Fibroblast of villous mesenchyme (primary cell): ENCODE measurements at regions not wholly inside any gene's neighbourhood (a gene's known extent, or its start where the extent isn't known, plus 50 kb on each side); places are given as distances from the start of the nearest gene placed in this dataset.
A peak's percentile ranks its signal among the peaks of the same experiment; 100 is the strongest.

Experiments
- DNase-seq: peaks from one replicate; pipeline ENCODE4 v3.0.0-alpha.2; 2010; ENCODE audit warnings: low read depth
- H3K4me3 ChIP-seq: 2 replicates; pipeline ENCODE4 v1.5.1; 2011; ENCODE audit warnings: low read depth, mild to moderate bottlenecking, low read length
- TF ChIP-seq, protein P1 (sequence below): IDR thresholded peaks from 2 replicates; pipeline ENCODE4 v1.5.1; 2012; ENCODE audit warnings: low read depth, mild to moderate bottlenecking, low read length; ENCODE audit not compliant: insufficient read depth

DNA sequence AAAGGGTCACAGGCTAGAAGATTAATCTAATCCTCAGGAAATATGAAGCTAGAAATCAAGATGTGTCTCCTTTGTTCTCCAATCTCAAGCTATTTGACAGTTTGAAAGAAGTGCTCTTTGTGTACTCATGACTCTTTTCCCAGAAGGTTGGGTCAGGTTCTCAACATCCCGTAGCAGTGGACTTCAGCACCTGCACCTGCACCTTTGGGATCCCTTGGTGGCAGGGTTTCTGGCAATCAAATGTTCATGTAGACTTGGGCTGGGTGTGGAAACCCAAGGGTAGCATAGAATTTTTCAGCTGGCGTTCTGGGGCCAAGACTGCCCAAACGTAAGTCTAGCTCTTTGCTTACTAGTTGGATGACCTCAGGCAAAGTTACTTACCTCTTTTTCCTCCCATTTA, 134.4 kb downstream of the ADRA2A start:
- TF ChIP-seq, protein P1, sequence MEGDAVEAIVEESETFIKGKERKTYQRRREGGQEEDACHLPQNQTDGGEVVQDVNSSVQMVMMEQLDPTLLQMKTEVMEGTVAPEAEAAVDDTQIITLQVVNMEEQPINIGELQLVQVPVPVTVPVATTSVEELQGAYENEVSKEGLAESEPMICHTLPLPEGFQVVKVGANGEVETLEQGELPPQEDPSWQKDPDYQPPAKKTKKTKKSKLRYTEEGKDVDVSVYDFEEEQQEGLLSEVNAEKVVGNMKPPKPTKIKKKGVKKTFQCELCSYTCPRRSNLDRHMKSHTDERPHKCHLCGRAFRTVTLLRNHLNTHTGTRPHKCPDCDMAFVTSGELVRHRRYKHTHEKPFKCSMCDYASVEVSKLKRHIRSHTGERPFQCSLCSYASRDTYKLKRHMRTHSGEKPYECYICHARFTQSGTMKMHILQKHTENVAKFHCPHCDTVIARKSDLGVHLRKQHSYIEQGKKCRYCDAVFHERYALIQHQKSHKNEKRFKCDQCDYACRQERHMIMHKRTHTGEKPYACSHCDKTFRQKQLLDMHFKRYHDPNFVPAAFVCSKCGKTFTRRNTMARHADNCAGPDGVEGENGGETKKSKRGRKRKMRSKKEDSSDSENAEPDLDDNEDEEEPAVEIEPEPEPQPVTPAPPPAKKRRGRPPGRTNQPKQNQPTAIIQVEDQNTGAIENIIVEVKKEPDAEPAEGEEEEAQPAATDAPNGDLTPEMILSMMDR = no peak
- H3K4me3 ChIP-seq = no peak overlapping the region
- no peak for DNase-seq

DNA sequence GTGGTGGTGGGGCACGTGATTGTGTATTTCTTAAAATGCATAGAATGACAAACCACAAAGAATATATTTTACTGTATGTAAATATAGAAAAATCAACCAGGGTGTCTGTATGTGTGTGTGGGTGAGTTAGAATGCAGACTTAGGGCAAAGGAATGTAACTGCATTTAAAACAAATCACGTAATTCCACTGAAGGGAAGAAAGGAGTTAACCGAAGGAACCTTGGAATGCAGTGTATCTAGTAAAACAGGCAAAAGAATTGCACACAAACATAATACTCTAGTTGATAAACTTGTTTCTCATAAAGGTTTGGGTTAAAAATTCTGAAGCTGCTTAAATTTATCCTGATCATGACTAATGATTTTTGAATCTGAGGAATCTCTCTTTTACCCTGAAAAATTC, 134.9 kb downstream of the ADRA2A start:
- DNase-seq = peak; percentile 41
- TF ChIP-seq, protein P1 = no peak
- H3K4me3 ChIP-seq = no peak overlapping the region

DNA sequence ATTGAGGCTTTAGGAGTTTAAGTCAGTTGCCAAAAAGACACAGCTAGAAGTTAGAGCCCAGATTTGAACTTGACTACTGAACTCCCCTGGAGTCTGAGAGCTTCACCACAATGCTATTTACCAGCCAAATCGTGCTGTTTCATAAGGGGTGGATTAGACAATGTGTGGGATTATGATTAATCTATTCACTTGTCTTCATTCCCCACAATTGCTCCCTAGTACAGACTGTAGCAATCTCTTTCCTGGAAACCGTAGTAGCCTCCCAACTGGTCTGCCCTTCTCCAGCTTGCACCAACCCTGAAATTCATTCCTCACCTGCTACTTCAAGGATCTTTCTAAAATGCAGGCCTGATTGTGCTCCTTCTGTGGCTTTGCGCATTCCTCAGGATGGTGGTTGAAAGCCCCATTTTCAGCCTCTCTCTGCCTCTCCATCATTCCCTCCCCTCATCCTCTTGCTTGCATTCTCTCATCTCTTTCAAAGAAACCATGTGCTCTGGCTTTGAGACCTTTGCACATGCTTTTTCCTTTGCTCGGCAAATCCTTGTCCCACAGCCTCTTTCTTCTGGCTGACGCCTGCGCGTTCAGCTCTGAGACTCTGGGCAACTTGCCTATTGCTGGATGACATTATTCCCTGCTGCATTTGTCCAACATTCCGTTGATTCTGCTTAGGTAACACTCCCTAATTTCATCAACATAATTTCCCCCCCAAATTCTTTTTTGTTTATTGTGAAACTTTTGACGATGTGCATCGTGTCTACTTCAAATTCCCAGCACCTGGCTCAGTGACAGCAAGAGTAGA, 145.1 kb downstream of the ADRA2A start:
- no peak for DNase-seq
- no peak overlapping the region for H3K4me3 ChIP-seq
- TF ChIP-seq, protein P1 = no peak

DNA sequence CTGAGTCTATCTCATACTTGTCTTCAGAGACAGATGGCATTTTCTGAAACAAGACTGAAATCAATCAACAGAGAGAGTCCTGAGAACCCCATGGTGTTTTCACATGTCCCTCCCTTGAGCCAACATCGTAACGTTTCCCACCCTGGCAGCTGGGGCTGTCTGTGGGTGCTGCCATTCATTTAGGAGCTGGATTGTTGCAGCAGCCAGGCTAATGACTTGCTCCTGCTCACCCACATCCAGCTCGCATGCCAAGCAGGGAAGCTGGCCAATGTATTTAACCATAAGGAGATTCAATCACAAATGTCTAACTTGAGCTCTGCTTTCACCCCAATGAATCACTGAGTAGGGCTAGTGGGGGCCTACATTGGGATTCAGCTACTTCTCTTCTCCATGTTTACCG, 146.1 kb downstream of the ADRA2A start:
- no peak overlapping the region for H3K4me3 ChIP-seq
- no peak for DNase-seq

DNA sequence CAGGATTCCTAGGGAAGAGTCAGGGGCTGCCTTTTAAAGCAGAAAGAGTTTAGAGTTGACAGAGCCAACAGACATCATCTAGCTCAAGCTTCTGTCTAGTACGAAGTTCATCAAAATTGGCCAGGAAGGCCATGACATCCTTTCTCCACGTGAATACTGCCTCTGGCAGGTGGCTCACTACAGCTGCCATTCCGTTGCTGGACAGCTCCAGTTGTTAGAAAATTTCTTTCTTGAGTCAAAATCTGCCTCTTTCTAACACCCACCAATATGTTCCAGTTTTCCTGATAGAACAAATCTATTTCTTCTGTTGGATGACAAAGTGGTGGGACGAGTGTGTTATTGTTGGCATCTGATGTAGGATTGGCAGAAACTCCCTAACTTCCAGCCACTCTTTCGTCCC, 154.9 kb downstream of the ADRA2A start:
- no peak overlapping the region for H3K4me3 ChIP-seq
- TF ChIP-seq, protein P1 = no peak
- DNase-seq = no peak

More for the DNA sequence above, 146.1 kb downstream of the ADRA2A start:
- TF ChIP-seq, protein P1 = no peak

DNA sequence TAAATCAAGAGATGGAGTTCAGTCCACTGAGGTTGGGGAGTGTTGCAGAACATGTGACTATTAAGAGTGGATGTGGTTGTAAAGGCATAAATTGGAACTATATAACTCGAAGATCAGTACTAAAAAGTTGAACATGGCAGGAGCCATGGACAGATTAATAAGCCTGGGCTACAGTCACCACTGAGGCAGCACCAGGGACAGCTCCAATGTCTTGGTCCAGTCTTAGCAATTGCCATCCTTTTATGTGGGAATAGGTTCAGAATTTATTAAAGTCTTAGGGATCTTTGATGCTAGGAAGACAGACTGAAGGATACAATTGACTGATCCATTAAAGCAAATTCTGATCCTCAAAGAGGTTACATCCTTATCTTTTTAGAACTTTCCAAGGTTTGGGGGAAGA, 156.6 kb downstream of the ADRA2A start:
- peak; percentile 4 for DNase-seq
- TF ChIP-seq, protein P1 = no peak

More for the DNA sequence above, 156.6 kb downstream of the ADRA2A start:
- no peak overlapping the region for H3K4me3 ChIP-seq
